Activated CD4-positive, alpha-beta T cell treated with anti-CD3 and anti-CD28 coated beads, Interleukin-2, amount 50 U/mL, for 1 hour (primary cell): ENCODE measurements at regions not wholly inside any gene's neighbourhood (a gene's known extent, or its start where the extent isn't known, plus 50 kb on each side); places are given as distances from the start of the nearest gene placed in this dataset.

Experiments used
- DNase-seq: peaks from one replicate; pipeline ENCODE4 v3.0.0-alpha.2; 2020

GRCh38 chr6:134706806-134707205 lies 243.1 kb downstream of the ALDH8A1 start:
- no peak for DNase-seq

GRCh38 chr6:134706153-134706552 lies 243.7 kb downstream of the ALDH8A1 start:
- DNase-seq: no peak

- no peak for DNase-seq
Measured at GRCh38 chr6:134703206-134703605, 246.7 kb downstream of the ALDH8A1 start.

- DNase-seq: no peak
Measured at GRCh38 chr6:134702279-134702678, 247.6 kb downstream of the ALDH8A1 start.

GRCh38 chr6:134701301-134701700 lies 248.6 kb downstream of the ALDH8A1 start:
- DNase-seq: no peak

GRCh38 chr6:134698228-134698627 lies 251.7 kb downstream of the ALDH8A1 start:
- no peak for DNase-seq

GRCh38 chr6:134692008-134692407 lies 257.9 kb downstream of the ALDH8A1 start:
- no peak for DNase-seq

GRCh38 chr6:134691180-134691579 lies 258.7 kb downstream of the ALDH8A1 start:
- DNase-seq: no peak

GRCh38 chr6:134690048-134690447 lies 259.9 kb downstream of the ALDH8A1 start:
- DNase-seq: no peak

- DNase-seq: no peak
Measured at GRCh38 chr6:134689641-134690040, 260.3 kb downstream of the ALDH8A1 start.

GRCh38 chr6:134689177-134689576 lies 260.7 kb downstream of the ALDH8A1 start:
- DNase-seq: no peak

GRCh38 chr6:134686071-134686470 lies 263.8 kb downstream of the ALDH8A1 start:
- no peak for DNase-seq

GRCh38 chr6:134684423-134684795 lies 265.5 kb downstream of the ALDH8A1 start:
- DNase-seq: no peak

- no peak for DNase-seq
Measured at GRCh38 chr6:134683783-134684422, 266.0 kb downstream of the ALDH8A1 start.

- no peak for DNase-seq
Measured at GRCh38 chr6:134680433-134680832, 269.5 kb downstream of the ALDH8A1 start.

GRCh38 chr6:134680021-134680420 lies 269.9 kb downstream of the ALDH8A1 start:
- no peak for DNase-seq

GRCh38 chr6:134678436-134678889 lies 271.4 kb downstream of the ALDH8A1 start:
- no peak for DNase-seq

GRCh38 chr6:134676307-134677281 lies 273.3 kb downstream of the ALDH8A1 start:
- DNase-seq: no peak

- no peak for DNase-seq
Measured at GRCh38 chr6:134675110-134676054, 274.5 kb downstream of the ALDH8A1 start.

GRCh38 chr6:134674562-134674961 lies 275.3 kb downstream of the ALDH8A1 start:
- no peak for DNase-seq

GRCh38 chr6:134669485-134669884 lies 280.4 kb downstream of the ALDH8A1 start:
- no peak for DNase-seq

- no peak for DNase-seq
Measured at GRCh38 chr6:134667111-134667510, 282.8 kb downstream of the ALDH8A1 start.

GRCh38 chr6:134666125-134666524 lies 283.8 kb downstream of the ALDH8A1 start:
- no peak for DNase-seq
